Effector memory CD4-positive, alpha-beta T cell (primary cell): ENCODE measurements at regions not wholly inside any gene's neighbourhood (a gene's known extent, or its start where the extent isn't known, plus 50 kb on each side); places are given as distances from the start of the nearest gene placed in this dataset.
A peak's percentile ranks its signal among the peaks of the same experiment; 100 is the strongest.

Experiments
- DNase-seq, 3 donors: peaks; one replicate each; pipeline ENCODE4 v3.0.0-alpha.2; 2020
- H3K27ac ChIP-seq: 2 replicates; pipeline ENCODE4 v1.7.0; 2013; ENCODE audit warnings: mild to moderate bottlenecking, low read length, moderate library complexity; ENCODE audit not compliant: insufficient read depth, poor library complexity, severe bottlenecking
- H3K27me3 ChIP-seq: replicated peaks from 2 replicates; pipeline ENCODE4 v1.7.0; 2013; ENCODE audit warnings: mild to moderate bottlenecking, low read length; ENCODE audit not compliant: insufficient read depth, control insufficient read depth, poor library complexity, severe bottlenecking
- H3K36me3 ChIP-seq: 2 replicates; pipeline ENCODE4 v1.7.0; 2013; ENCODE audit warnings: mild to moderate bottlenecking, low read length, moderate library complexity; ENCODE audit not compliant: control insufficient read depth, insufficient read depth
- H3K4me1 ChIP-seq: 2 replicates; pipeline ENCODE4 v1.7.0; 2013; ENCODE audit warnings: low read length, mild to moderate bottlenecking; ENCODE audit not compliant: control insufficient read depth, insufficient read depth, poor library complexity, severe bottlenecking
- H3K4me3 ChIP-seq: 2 replicates; pipeline ENCODE4 v1.7.0; 2013; ENCODE audit warnings: low read length, low read depth, mild to moderate bottlenecking; ENCODE audit not compliant: insufficient read depth, poor library complexity, severe bottlenecking
- H3K9me3 ChIP-seq: 2 replicates; pipeline ENCODE4 v1.7.0; 2013; ENCODE audit warnings: mild to moderate bottlenecking, low read length, moderate library complexity; ENCODE audit not compliant: control insufficient read depth

- DNase-seq: no peak
- Histone ChIP-seq H3K27ac (no peak overlapping the region), H3K9me3 (no peaks in the 10 kb centered on the region), H3K27me3 (no peaks in the 10 kb centered on the region), H3K4me1 (peaks cover 19% of the 10 kb centered on the region), H3K4me3 (no peak overlapping the region), H3K36me3 (no peaks in the 10 kb centered on the region)
Observed at GRCh38 chr6:24987446-24988115, 51.8 kb upstream of the RIPOR2 start.

- Histone ChIP-seq H3K27me3 (no peaks in the 10 kb centered on the region), H3K36me3 (no peaks in the 10 kb centered on the region), H3K27ac (no peak overlapping the region), H3K9me3 (no peaks in the 10 kb centered on the region), H3K4me3 (no peak overlapping the region), H3K4me1 (peaks cover 19% of the 10 kb centered on the region)
- no peak for DNase-seq
Observed at GRCh38 chr6:24988562-24988961, 52.8 kb upstream of the RIPOR2 start.

GRCh38 chr6:24990236-24990845, 54.6 kb upstream of the RIPOR2 start:
- H3K4me1 ChIP-seq: peaks cover 19% of the 10 kb centered on the region
- no peak for DNase-seq
- no peak overlapping the region for H3K27ac ChIP-seq
- no peak overlapping the region for H3K4me3 ChIP-seq
- no peaks in the 10 kb centered on the region for H3K36me3 ChIP-seq
- no peaks in the 10 kb centered on the region for H3K27me3 ChIP-seq
- H3K9me3 ChIP-seq: no peaks in the 10 kb centered on the region

- Histone ChIP-seq H3K36me3 (no peaks in the 10 kb centered on the region), H3K4me1 (peaks cover 19% of the 10 kb centered on the region), H3K27ac (no peak overlapping the region), H3K4me3 (no peak overlapping the region), H3K9me3 (no peaks in the 10 kb centered on the region), H3K27me3 (no peaks in the 10 kb centered on the region)
- DNase-seq: no peak
Observed at GRCh38 chr6:24990944-24991809, 55.4 kb upstream of the RIPOR2 start.

- peak; percentile 46 to 57 (median 47) for DNase-seq
Observed at GRCh38 chr6:24991810-24992467, 56.2 kb upstream of the RIPOR2 start.

GRCh38 chr6:24994812-24995211, 59.1 kb upstream of the RIPOR2 start:
- no peak overlapping the region for H3K4me3 ChIP-seq
- no peak for DNase-seq
- no peaks in the 10 kb centered on the region for H3K36me3 ChIP-seq
- H3K9me3 ChIP-seq: no peaks in the 10 kb centered on the region
- H3K27me3 ChIP-seq: no peaks in the 10 kb centered on the region
- H3K4me1 ChIP-seq: peaks cover 32% of the 10 kb centered on the region
- H3K27ac ChIP-seq: no peak overlapping the region

More at GRCh38 chr6:24991810-24992467, 56.2 kb upstream of the RIPOR2 start:
- peaks cover 22% of the 10 kb centered on the region for H3K4me1 ChIP-seq
- H3K36me3 ChIP-seq: no peaks in the 10 kb centered on the region
- no peak overlapping the region for H3K4me3 ChIP-seq
- no peaks in the 10 kb centered on the region for H3K27me3 ChIP-seq
- H3K9me3 ChIP-seq: no peaks in the 10 kb centered on the region
- peak overlapping the region; percentile 3 for H3K27ac ChIP-seq

- Histone ChIP-seq H3K4me1 (peaks cover 32% of the 10 kb centered on the region), H3K4me3 (no peak overlapping the region)
- DNase-seq: no peak
Observed at GRCh38 chr6:24995270-24995669, 59.5 kb upstream of the RIPOR2 start.

GRCh38 chr6:24996269-24996836, 60.6 kb upstream of the RIPOR2 start:
- Histone ChIP-seq H3K4me3 (no peak overlapping the region), H3K4me1 (peaks cover 24% of the 10 kb centered on the region), H3K27ac (no peak overlapping the region)

More at GRCh38 chr6:24995270-24995669, 59.5 kb upstream of the RIPOR2 start:
- Histone ChIP-seq H3K27ac (no peak overlapping the region), H3K9me3 (no peaks in the 10 kb centered on the region), H3K36me3 (no peaks in the 10 kb centered on the region), H3K27me3 (no peaks in the 10 kb centered on the region)

GRCh38 chr6:24997231-24997630, 61.5 kb upstream of the RIPOR2 start:
- Histone ChIP-seq H3K27ac (no peak overlapping the region), H3K36me3 (no peaks in the 10 kb centered on the region), H3K4me3 (no peak overlapping the region), H3K4me1 (peaks cover 15% of the 10 kb centered on the region), H3K9me3 (no peaks in the 10 kb centered on the region), H3K27me3 (no peaks in the 10 kb centered on the region)
- DNase-seq: no peak

More at GRCh38 chr6:24996269-24996836, 60.6 kb upstream of the RIPOR2 start:
- Histone ChIP-seq H3K27me3 (no peaks in the 10 kb centered on the region), H3K9me3 (no peaks in the 10 kb centered on the region), H3K36me3 (no peaks in the 10 kb centered on the region)
- DNase-seq: no peak
